Tibial nerve (tissue), 3 donors: ENCODE measurements at regions not wholly inside any gene's neighbourhood (a gene's known extent, or its start where the extent isn't known, plus 50 kb on each side); places are given as distances from the start of the nearest gene placed in this dataset.

ENCODE experiments used
- CTCF ChIP-seq, 5 experiments: fragments of 200-600 bp in 3 of 5; fragments of 450-650 bp in 2 of 5; sonication (generic) in 3 of 5; IDR thresholded peaks; one replicate each; pipeline ENCODE4 v1.5.1; 2016 to 2019; ENCODE audit warnings: antibody characterized with exemption in 5 of 5, mild to moderate bottlenecking in 3 of 5, moderate library complexity in 2 of 5
- POLR2A ChIP-seq, 2 donors: fragments of 450-650 bp; IDR thresholded peaks; one replicate each; pipeline ENCODE4 v1.6.1; 2017; ENCODE audit warnings: antibody characterized with exemption in 2 of 2, mild to moderate bottlenecking in 2 of 2, moderate library complexity in 2 of 2

- TF ChIP-seq CTCF (IDR thresholded peaks at IDR 0.05) (no peak), POLR2A (IDR thresholded peaks at IDR 0.05) (no peak)
These were observed 956.7 kb upstream of the SEL1L start for GRCh38 chr14:82490397-82490796.
